ENCODE measurements at regions not wholly inside any gene's neighbourhood (a gene's known extent, or its start where the extent isn't known, plus 50 kb on each side); places are given as distances from the start of the nearest gene placed in this dataset.

GRCh38 chr4:125522588-125522987 lies 207.8 kb downstream of the FAT4 start:
- Histone ChIP-seq H3K27ac (no peak overlapping the region), H3K27me3 (no peaks in the 10 kb centered on the region), H3K4me1 (no peaks in the 10 kb centered on the region), H3K36me3 (no peaks in the 10 kb centered on the region), H3K9me3 (no peaks in the 10 kb centered on the region), H3K4me3 (no peak overlapping the region)
- 91% methylated on average over 9 of the region's 9 CpGs for WGBS
- no peak for TF ChIP-seq CTCF (IDR thresholded peaks at IDR 0.05)
- TF ChIP-seq POLR2A (IDR thresholded peaks at IDR 0.05), result no peak
- no peak for TF ChIP-seq POLR2AphosphoS5 (IDR thresholded peaks at IDR 0.05)
- no peak for TF ChIP-seq EP300 (IDR thresholded peaks at IDR 0.05)
- no peak for DNase-seq (ENCODE audit: low spot score in 2 of 2)

- 73% methylated on average over 9 of the region's 10 CpGs for WGBS
- Histone ChIP-seq H3K36me3 (no peaks in the 10 kb centered on the region), H3K4me3 (no peak overlapping the region), H3K27me3 (no peaks in the 10 kb centered on the region), H3K4me1 (no peaks in the 10 kb centered on the region), H3K27ac (no peak overlapping the region), H3K9me3 (no peaks in the 10 kb centered on the region)
- TF ChIP-seq POLR2AphosphoS5 (IDR thresholded peaks at IDR 0.05), result no peak
- no peak for TF ChIP-seq CTCF (IDR thresholded peaks at IDR 0.05)
- no peak for TF ChIP-seq POLR2A (IDR thresholded peaks at IDR 0.05)
- no peak for TF ChIP-seq EP300 (IDR thresholded peaks at IDR 0.05)
- no peak for DNase-seq (ENCODE audit: low spot score in 2 of 2)
These were observed 208.2 kb downstream of the FAT4 start for GRCh38 chr4:125522992-125523391.

GRCh38 chr4:125526420-125526819 lies 211.7 kb downstream of the FAT4 start:
- 79% methylated on average over 2 of the region's 2 CpGs for WGBS
- TF ChIP-seq EP300 (IDR thresholded peaks at IDR 0.05) (no peak), CTCF (IDR thresholded peaks at IDR 0.05) (no peak), POLR2A (IDR thresholded peaks at IDR 0.05) (no peak), POLR2AphosphoS5 (IDR thresholded peaks at IDR 0.05) (no peak)
- no peaks in the 10 kb centered on the region for H3K27me3 ChIP-seq

GRCh38 chr4:125527681-125528080 lies 212.9 kb downstream of the FAT4 start:
- H3K27ac ChIP-seq, result no peak overlapping the region
- TF ChIP-seq CTCF (IDR thresholded peaks at IDR 0.05) (no peak), EP300 (IDR thresholded peaks at IDR 0.05) (no peak), POLR2A (IDR thresholded peaks at IDR 0.05) (no peak), POLR2AphosphoS5 (IDR thresholded peaks at IDR 0.05) (no peak)
- H3K4me1 ChIP-seq, result no peaks in the 10 kb centered on the region

More at GRCh38 chr4:125526420-125526819, 211.7 kb downstream of the FAT4 start:
- no peaks in the 10 kb centered on the region for H3K36me3 ChIP-seq
- H3K4me3 ChIP-seq, result no peak overlapping the region
- no peak overlapping the region for H3K27ac ChIP-seq
- no peaks in the 10 kb centered on the region for H3K9me3 ChIP-seq
- no peaks in the 10 kb centered on the region for H3K4me1 ChIP-seq
- DNase-seq (ENCODE audit: low spot score in 2 of 2), result no peak

GRCh38 chr4:125529071-125529470 lies 214.3 kb downstream of the FAT4 start:
- 80% methylated on average over 2 of the region's 2 CpGs for WGBS
- H3K4me3 ChIP-seq, result no peak overlapping the region
- no peak overlapping the region for H3K27ac ChIP-seq
- no peaks in the 10 kb centered on the region for H3K36me3 ChIP-seq
- no peaks in the 10 kb centered on the region for H3K4me1 ChIP-seq
- DNase-seq (ENCODE audit: low spot score in 2 of 2), result no peak
- no peaks in the 10 kb centered on the region for H3K27me3 ChIP-seq
- no peak for TF ChIP-seq EP300 (IDR thresholded peaks at IDR 0.05)
- no peak for TF ChIP-seq POLR2AphosphoS5 (IDR thresholded peaks at IDR 0.05)
- TF ChIP-seq CTCF (IDR thresholded peaks at IDR 0.05), result no peak
- no peak for TF ChIP-seq POLR2A (IDR thresholded peaks at IDR 0.05)
- no peaks in the 10 kb centered on the region for H3K9me3 ChIP-seq

More at GRCh38 chr4:125527681-125528080, 212.9 kb downstream of the FAT4 start:
- no peak for DNase-seq (ENCODE audit: low spot score in 2 of 2)
- WGBS, result 78% methylated on average over 1 of the region's 1 CpG
- H3K27me3 ChIP-seq, result no peaks in the 10 kb centered on the region
- H3K4me3 ChIP-seq, result no peak overlapping the region
- no peaks in the 10 kb centered on the region for H3K36me3 ChIP-seq
- H3K9me3 ChIP-seq, result no peaks in the 10 kb centered on the region

Data from suprapubic skin (tissue), 4 donors.